HepG2 (cell line): ENCODE measurements at regions not wholly inside any gene's neighbourhood (a gene's known extent, or its start where the extent isn't known, plus 50 kb on each side); places are given as distances from the start of the nearest gene placed in this dataset.

ENCODE experiments used
- BHLHE40 ChIP-seq: IDR thresholded peaks from 2 replicates; pipeline ENCODE4 v1.6.1; 2011; ENCODE audit warnings: low read length, improper control_type of control experiment
- CCAR2 ChIP-seq: fragments of 200-400 bp; formaldehyde crosslinking; optimal IDR thresholded peaks from 2 replicates; pipeline ENCODE3; 2018; ENCODE audit warnings: low read depth, mild to moderate bottlenecking, low read length, moderate library complexity
- DNMT1 ChIP-seq: sonication (generic); formaldehyde crosslinking; IDR thresholded peaks from 2 replicates; pipeline ENCODE4 v1.5.1; 2020; ENCODE audit warnings: mild to moderate bottlenecking, missing genetic modification reagents
- FOXO1 ChIP-seq: sonication (generic); formaldehyde crosslinking; IDR thresholded peaks from 2 replicates; pipeline ENCODE4 v1.4.0; 2020; ENCODE audit warnings: missing genetic modification reagents
- HNRNPL ChIP-seq: fragments of 200-400 bp; formaldehyde crosslinking; IDR thresholded peaks from 2 replicates; pipeline ENCODE4 v1.6.1; 2017; ENCODE audit warnings: mild to moderate bottlenecking, low read depth, low read length
- NCOA1 ChIP-seq: sonication (generic); formaldehyde crosslinking; IDR thresholded peaks from 2 replicates; pipeline ENCODE4 v1.9.0; 2021; ENCODE audit warnings: missing genetic modification reagents
- NR3C1 ChIP-seq: sonication (generic); formaldehyde crosslinking; IDR thresholded peaks from 2 replicates; pipeline ENCODE4 v1.4.0; 2020; ENCODE audit warnings: missing genetic modification reagents
- POLR2G ChIP-seq: fragments of 200-400 bp; formaldehyde crosslinking; IDR thresholded peaks from 2 replicates; pipeline ENCODE4 v1.6.1; 2018; ENCODE audit warnings: mild to moderate bottlenecking, low read depth, low read length, moderate library complexity
- RFXAP ChIP-seq: sonication (generic); formaldehyde crosslinking; IDR thresholded peaks from 2 replicates; pipeline ENCODE4 v1.4.0; 2020; ENCODE audit warnings: missing genetic modification reagents, borderline replicate concordance
- TMF1 ChIP-seq: sonication (generic); formaldehyde crosslinking; IDR thresholded peaks from 2 replicates; pipeline ENCODE4 v1.8.1; 2022; ENCODE audit warnings: low read depth, missing genetic modification reagents
- YEATS4 ChIP-seq: sonication (generic); formaldehyde crosslinking; IDR thresholded peaks from 2 replicates; pipeline ENCODE4 v1.4.0; 2020; ENCODE audit warnings: missing genetic modification reagents, borderline replicate concordance
- ZMYM4 ChIP-seq: sonication (generic); formaldehyde crosslinking; IDR thresholded peaks from 2 replicates; pipeline ENCODE4 v1.8.1; 2023; ENCODE audit warnings: mild to moderate bottlenecking, missing genetic modification reagents
- ZNF17 ChIP-seq: sonication (generic); formaldehyde crosslinking; IDR thresholded peaks from 2 replicates; pipeline ENCODE4 v1.5.0; 2020; ENCODE audit warnings: mild to moderate bottlenecking, missing genetic modification reagents
- ZNF724P ChIP-seq: sonication (generic); formaldehyde crosslinking; IDR thresholded peaks from 2 replicates; pipeline ENCODE4 v1.8.0; 2022; ENCODE audit warnings: missing genetic modification reagents, borderline replicate concordance
- TF ChIP-seq, protein P1 (sequence below): sonication (generic); formaldehyde crosslinking; IDR thresholded peaks from 2 replicates; pipeline ENCODE4 v1.4.0; 2020; ENCODE audit warnings: missing genetic modification reagents
- TF ChIP-seq, protein P2 (sequence below): IDR thresholded peaks from 2 replicates; pipeline ENCODE4 v1.6.1; 2016; ENCODE audit warnings: control low read depth
- TF ChIP-seq, protein P3 (sequence below), 2 experiments: fragments of 450-650 bp in 1 of 2; sonication (generic) in 1 of 2; formaldehyde crosslinking in 1 of 2; IDR thresholded peaks; 2 replicates each; pipeline versions ENCODE4 v1.6.1 to v1.8.0; 2016 to 2022; ENCODE audit warnings: antibody characterized with exemption in 1 of 2, mild to moderate bottlenecking in 1 of 2, missing genetic modification reagents in 1 of 2

DNA sequence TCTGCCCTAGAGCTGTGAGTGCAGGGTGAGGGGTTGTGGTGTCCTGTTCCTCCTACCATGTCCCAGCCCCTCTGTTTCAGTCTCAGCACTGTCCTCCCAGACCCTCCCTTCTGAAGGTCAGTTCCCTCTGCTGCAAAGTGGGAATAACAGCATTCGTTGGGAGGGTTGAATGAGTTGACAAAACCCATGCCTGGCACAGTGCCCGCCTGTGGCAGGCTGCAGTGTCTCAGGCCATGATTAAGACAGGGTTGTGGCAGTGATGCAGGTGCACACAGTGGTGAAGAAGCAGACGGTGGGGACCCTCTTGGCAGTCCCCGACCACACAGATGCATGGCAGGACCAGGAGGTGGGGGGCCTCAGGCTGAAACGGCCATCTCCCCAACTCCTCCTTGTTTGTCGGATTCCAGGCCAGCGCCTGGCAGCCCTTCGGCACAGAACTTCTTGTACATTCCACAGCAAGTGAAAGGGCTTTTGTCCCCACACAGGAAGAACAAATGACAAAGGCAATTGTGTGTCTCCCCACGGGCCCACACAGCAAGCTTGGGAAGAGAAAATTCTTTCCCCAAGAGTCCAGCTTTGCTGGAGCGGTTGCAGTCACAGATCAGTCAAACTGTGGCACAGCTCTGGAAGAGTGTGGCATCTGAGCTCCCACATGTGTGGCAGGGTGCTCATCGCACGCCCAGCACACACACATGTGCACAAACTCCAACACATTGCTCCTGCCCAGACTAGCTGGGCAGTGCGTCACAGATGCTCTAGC, 58.1 kb upstream of the EPCAM start (continued):
- TF ChIP-seq FOXO1 (CRISPR knock-in tag) (no peak), ZNF17 (CRISPR knock-in tag) (no peak), ZNF724P (CRISPR knock-in tag) (no peak), BHLHE40 (no peak), NR3C1 (CRISPR knock-in tag) (no peak), YEATS4 (CRISPR knock-in tag) (no peak), CCAR2 (no peak), NCOA1 (CRISPR knock-in tag) (no peak), ZMYM4 (CRISPR knock-in tag) (no peak; the same call in 1 of the 2 replicates), RFXAP (CRISPR knock-in tag) (no peak), POLR2G (peak; percentile 73), HNRNPL (peak; percentile 86), DNMT1 (CRISPR knock-in tag) (no peak), TMF1 (no peak)
- TF ChIP-seq, protein P1, sequence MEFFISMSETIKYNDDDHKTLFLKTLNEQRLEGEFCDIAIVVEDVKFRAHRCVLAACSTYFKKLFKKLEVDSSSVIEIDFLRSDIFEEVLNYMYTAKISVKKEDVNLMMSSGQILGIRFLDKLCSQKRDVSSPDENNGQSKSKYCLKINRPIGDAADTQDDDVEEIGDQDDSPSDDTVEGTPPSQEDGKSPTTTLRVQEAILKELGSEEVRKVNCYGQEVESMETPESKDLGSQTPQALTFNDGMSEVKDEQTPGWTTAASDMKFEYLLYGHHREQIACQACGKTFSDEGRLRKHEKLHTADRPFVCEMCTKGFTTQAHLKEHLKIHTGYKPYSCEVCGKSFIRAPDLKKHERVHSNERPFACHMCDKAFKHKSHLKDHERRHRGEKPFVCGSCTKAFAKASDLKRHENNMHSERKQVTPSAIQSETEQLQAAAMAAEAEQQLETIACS (CRISPR knock-in tag) = no peak
- TF ChIP-seq, protein P2, sequence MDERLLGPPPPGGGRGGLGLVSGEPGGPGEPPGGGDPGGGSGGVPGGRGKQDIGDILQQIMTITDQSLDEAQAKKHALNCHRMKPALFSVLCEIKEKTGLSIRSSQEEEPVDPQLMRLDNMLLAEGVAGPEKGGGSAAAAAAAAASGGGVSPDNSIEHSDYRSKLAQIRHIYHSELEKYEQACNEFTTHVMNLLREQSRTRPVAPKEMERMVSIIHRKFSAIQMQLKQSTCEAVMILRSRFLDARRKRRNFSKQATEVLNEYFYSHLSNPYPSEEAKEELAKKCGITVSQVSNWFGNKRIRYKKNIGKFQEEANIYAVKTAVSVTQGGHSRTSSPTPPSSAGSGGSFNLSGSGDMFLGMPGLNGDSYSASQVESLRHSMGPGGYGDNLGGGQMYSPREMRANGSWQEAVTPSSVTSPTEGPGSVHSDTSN (CRISPR knock-in tag) = no peak
- TF ChIP-seq, protein P3, sequence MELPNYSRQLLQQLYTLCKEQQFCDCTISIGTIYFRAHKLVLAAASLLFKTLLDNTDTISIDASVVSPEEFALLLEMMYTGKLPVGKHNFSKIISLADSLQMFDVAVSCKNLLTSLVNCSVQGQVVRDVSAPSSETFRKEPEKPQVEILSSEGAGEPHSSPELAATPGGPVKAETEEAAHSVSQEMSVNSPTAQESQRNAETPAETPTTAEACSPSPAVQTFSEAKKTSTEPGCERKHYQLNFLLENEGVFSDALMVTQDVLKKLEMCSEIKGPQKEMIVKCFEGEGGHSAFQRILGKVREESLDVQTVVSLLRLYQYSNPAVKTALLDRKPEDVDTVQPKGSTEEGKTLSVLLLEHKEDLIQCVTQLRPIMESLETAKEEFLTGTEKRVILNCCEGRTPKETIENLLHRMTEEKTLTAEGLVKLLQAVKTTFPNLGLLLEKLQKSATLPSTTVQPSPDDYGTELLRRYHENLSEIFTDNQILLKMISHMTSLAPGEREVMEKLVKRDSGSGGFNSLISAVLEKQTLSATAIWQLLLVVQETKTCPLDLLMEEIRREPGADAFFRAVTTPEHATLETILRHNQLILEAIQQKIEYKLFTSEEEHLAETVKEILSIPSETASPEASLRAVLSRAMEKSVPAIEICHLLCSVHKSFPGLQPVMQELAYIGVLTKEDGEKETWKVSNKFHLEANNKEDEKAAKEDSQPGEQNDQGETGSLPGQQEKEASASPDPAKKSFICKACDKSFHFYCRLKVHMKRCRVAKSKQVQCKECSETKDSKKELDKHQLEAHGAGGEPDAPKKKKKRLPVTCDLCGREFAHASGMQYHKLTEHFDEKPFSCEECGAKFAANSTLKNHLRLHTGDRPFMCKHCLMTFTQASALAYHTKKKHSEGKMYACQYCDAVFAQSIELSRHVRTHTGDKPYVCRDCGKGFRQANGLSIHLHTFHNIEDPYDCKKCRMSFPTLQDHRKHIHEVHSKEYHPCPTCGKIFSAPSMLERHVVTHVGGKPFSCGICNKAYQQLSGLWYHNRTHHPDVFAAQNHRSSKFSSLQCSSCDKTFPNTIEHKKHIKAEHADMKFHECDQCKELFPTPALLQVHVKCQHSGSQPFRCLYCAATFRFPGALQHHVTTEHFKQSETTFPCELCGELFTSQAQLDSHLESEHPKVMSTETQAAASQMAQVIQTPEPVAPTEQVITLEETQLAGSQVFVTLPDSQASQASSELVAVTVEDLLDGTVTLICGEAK (IDR thresholded peaks at IDR 0.05) = no peak
- TF ChIP-seq, protein P3 (CRISPR knock-in tag; IDR thresholded peaks at IDR 0.05) = peak; percentile 78; the same call in 1 of the 2 replicates
